ENCODE measurements at regions not wholly inside any gene's neighbourhood (a gene's known extent, or its start where the extent isn't known, plus 50 kb on each side); places are given as distances from the start of the nearest gene placed in this dataset.

GRCh38 chr14:97633131-97633738, 836.1 kb downstream of the VRK1 start:
- Histone ChIP-seq H3K9me3 (ENCODE audit: control insufficient read depth, insufficient read depth, low read depth, low read length) (no peaks in the 10 kb centered on the region), H3K27ac (ENCODE audit: extremely low read depth, low read depth, low read length) (no peak overlapping the region), H3K36me3 (ENCODE audit: control insufficient read depth in 2 of 2, insufficient read depth in 1 of 2, low read length in 2 of 2) (no peaks in the 10 kb centered on the region), H3K4me3 (ENCODE audit: low read depth, low read length) (no peak overlapping the region), H3K4me1 (ENCODE audit: control insufficient read depth, insufficient read depth, low read length) (peaks cover 3% of the 10 kb centered on the region; the same call in 1 of the 2 replicates)
- POLR2A ChIA-PET: no interaction called here
- CTCF ChIA-PET: no interaction called here
- TF ChIP-seq ZBTB44 (tag by site-specific recombination; IDR thresholded peaks at IDR 0.05): no peak
- no peak for TF ChIP-seq ZNF660 (tag by site-specific recombination; IDR thresholded peaks at IDR 0.05)
- no peak for TF ChIP-seq BCL11B (tag by site-specific recombination; IDR thresholded peaks at IDR 0.05; ENCODE audit: low read depth)
- no peak for TF ChIP-seq PATZ1 (tag by site-specific recombination; IDR thresholded peaks at IDR 0.05)
- TF ChIP-seq ZNF175 (tag by site-specific recombination; IDR thresholded peaks at IDR 0.05): no peak
- TF ChIP-seq ZNF133 (tag by site-specific recombination; IDR thresholded peaks at IDR 0.05): no peak
- no peak for TF ChIP-seq PRDM2 (tag by site-specific recombination; IDR thresholded peaks at IDR 0.05; ENCODE audit: borderline replicate concordance)
- TF ChIP-seq ZNF555 (tag by site-specific recombination; conservative IDR thresholded peaks at IDR 0.05): no peak
- no peak for TF ChIP-seq MEIS1 (CRISPR knock-in tag; IDR thresholded peaks at IDR 0.05; ENCODE audit: borderline replicate concordance)
- no peak for TF ChIP-seq SETDB1 (IDR thresholded peaks at IDR 0.05; ENCODE audit: insufficient read length, low read length)
- no peak for TF ChIP-seq ZSCAN4 (tag by site-specific recombination; IDR thresholded peaks at IDR 0.05)
- TF ChIP-seq ZNF530 (tag by site-specific recombination; IDR thresholded peaks at IDR 0.05; ENCODE audit: low read depth): no peak
- no peak for TF ChIP-seq ZNF146 (tag by site-specific recombination; IDR thresholded peaks at IDR 0.05)
- TF ChIP-seq ZNF623 (tag by site-specific recombination; IDR thresholded peaks at IDR 0.05): no peak
- no peak for TF ChIP-seq ZNF549 (tag by site-specific recombination; IDR thresholded peaks at IDR 0.05)
- no peak for TF ChIP-seq ZNF274 (IDR thresholded peaks at IDR 0.05; ENCODE audit: low read length)
- TF ChIP-seq ZNF274 (tag by site-specific recombination; IDR thresholded peaks at IDR 0.05; ENCODE audit: borderline replicate concordance): no peak
- TF ChIP-seq ZBTB21 (tag by site-specific recombination; IDR thresholded peaks at IDR 0.05): no peak
- TF ChIP-seq YY1 (tag by site-specific recombination; IDR thresholded peaks at IDR 0.05): no peak
